BJ (cell line): ENCODE measurements at regions not wholly inside any gene's neighbourhood (a gene's known extent, or its start where the extent isn't known, plus 50 kb on each side); places are given as distances from the start of the nearest gene placed in this dataset.

ENCODE experiments used
- CTCF ChIA-PET: fragments of 350-600 bp; formaldehyde crosslinking; extraction: SDS; loops from one replicate; lab custom pipeline; 2021; ENCODE audit warnings: antibody characterized with exemption, inconsistent platforms; lab: Yijun Ruan, JAX
- POLR2A ChIA-PET: fragments of 300-600 bp; sonication (Branson Sonifier 250); formaldehyde crosslinking; extraction: SDS; loops from one replicate; lab custom pipeline; 2021; ENCODE audit warnings: antibody characterized with exemption; lab: Charles Lee
- DNase-seq: peaks from one replicate; pipeline ENCODE4 v3.0.0-alpha.2; 2011; ENCODE audit warnings: low read depth
- H3K27me3 ChIP-seq: 2 replicates; pipeline ENCODE4 v1.6.0; 2011; ENCODE audit warnings: low read length; ENCODE audit not compliant: control insufficient read depth, insufficient read depth
- H3K36me3 ChIP-seq: 2 replicates; pipeline ENCODE4 v1.5.1; 2011; ENCODE audit warnings: low read length; ENCODE audit not compliant: control insufficient read depth, insufficient read depth
- H3K4me3 ChIP-seq: 2 replicates; pipeline ENCODE4 v1.5.1; 2011; ENCODE audit warnings: low read depth, mild to moderate bottlenecking, control low read depth, low read length
- TF ChIP-seq, protein P1 (sequence below): IDR thresholded peaks from 2 replicates; pipeline ENCODE4 v1.5.1; 2011; ENCODE audit warnings: low read depth, mild to moderate bottlenecking, control low read depth, inconsistent platforms, low read length, moderate library complexity; ENCODE audit not compliant: insufficient read depth

DNA sequence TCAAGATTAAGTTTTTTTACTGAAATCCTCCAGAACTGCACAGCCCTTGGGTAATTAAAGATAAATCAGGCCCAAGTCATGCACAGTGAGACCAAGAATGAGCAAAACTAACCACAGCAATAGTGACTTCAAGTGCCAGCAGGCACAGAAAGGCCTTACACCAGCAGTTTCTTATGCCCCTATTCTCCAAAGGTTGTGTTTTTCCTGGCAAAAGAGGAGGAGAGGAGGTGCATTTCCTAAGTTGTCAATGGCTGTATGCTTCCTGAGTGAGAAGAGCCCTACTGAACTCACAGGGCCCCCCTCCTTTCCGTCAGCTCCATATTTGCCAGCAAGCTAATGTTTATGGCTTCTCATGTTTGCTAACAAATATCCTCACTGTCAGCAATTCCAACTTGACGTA lies 418.7 kb upstream of the INTU start:
- Histone ChIP-seq H3K27me3 (no peaks in the 10 kb centered on the region), H3K4me3 (no peak overlapping the region), H3K36me3 (no peaks in the 10 kb centered on the region)
- DNase-seq: no peak
- CTCF ChIA-PET: no interaction called here
- POLR2A ChIA-PET: no interaction called here
- TF ChIP-seq, protein P1, sequence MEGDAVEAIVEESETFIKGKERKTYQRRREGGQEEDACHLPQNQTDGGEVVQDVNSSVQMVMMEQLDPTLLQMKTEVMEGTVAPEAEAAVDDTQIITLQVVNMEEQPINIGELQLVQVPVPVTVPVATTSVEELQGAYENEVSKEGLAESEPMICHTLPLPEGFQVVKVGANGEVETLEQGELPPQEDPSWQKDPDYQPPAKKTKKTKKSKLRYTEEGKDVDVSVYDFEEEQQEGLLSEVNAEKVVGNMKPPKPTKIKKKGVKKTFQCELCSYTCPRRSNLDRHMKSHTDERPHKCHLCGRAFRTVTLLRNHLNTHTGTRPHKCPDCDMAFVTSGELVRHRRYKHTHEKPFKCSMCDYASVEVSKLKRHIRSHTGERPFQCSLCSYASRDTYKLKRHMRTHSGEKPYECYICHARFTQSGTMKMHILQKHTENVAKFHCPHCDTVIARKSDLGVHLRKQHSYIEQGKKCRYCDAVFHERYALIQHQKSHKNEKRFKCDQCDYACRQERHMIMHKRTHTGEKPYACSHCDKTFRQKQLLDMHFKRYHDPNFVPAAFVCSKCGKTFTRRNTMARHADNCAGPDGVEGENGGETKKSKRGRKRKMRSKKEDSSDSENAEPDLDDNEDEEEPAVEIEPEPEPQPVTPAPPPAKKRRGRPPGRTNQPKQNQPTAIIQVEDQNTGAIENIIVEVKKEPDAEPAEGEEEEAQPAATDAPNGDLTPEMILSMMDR: no peak

DNA sequence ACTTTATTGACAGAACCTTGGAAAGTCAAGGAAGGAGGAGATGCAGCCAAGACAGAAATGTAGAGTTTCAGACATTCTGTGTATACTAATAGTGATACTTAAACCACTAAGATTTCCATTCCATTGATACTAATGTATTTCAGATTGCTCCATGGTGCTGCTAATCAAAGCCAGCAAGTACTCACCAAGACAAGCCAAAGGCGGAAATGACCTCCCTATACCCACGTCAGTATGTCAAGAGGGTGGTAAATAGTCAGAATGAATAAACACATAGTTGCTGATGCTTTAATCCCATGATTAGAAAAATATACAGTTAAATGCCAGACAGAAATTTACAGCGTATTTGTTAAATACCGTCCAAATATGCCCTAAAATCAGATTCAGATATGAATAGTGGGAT lies 417.8 kb upstream of the INTU start:
- no peaks in the 10 kb centered on the region for H3K27me3 ChIP-seq
- TF ChIP-seq, protein P1: no peak
- ChIA-PET CTCF (no interaction called here), POLR2A (no interaction called here)
- H3K4me3 ChIP-seq: no peak overlapping the region
- H3K36me3 ChIP-seq: no peaks in the 10 kb centered on the region
- no peak for DNase-seq

DNA sequence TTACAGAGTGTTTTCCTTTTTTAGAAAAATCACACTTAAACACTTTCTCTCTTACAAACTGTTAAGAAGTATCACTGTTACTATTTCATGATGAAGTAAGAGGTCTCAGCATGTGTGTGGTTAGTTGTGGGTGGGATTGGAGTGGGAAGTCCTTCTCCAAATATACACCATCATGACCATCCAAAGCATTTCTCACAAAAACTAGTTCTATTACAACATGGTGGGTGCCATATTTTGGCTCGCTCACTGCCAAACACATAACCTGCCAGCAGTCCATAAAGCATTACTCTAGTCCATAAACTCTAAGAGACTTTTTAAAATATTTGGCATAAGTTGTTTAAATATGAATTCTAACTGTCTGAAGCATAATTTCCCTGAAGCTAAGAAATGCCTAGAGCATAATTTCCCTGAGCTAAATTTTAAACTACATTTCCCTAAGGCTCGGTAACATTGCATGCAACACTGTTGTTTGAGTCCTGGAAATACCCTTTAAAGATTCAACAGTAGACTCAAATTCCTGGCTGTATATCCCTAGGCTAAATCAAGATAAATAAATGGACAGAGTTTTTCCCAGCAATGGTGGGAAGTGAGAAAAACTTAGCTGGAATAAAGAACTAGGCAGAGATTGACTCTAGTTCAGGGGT lies 415.0 kb upstream of the INTU start:
- no peaks in the 10 kb centered on the region for H3K27me3 ChIP-seq
- H3K36me3 ChIP-seq: no peaks in the 10 kb centered on the region
- POLR2A ChIA-PET: no interaction called here
- no peak for DNase-seq
- TF ChIP-seq, protein P1: no peak
- CTCF ChIA-PET: no interaction called here
- no peak overlapping the region for H3K4me3 ChIP-seq

DNA sequence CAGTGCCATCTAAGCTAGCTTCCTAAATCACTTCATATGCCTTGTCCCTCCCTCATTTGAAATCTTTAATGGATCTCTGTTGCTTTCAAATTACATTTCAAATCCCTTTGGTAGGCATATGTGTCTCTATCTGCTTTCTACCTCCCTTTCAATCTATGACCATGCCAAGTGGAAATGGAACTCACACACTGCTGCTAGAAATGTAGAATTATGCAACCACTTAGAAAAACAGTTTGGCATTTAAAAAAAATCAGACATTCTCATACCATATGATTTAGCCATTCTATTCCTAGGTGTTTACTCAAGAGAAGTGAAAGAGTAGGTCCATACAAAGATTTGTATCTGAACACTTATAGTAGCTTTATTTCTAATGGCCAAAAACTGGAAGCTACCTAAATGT lies 413.5 kb upstream of the INTU start:
- Histone ChIP-seq H3K36me3 (no peaks in the 10 kb centered on the region), H3K27me3 (no peaks in the 10 kb centered on the region), H3K4me3 (no peak overlapping the region)
- ChIA-PET CTCF (interaction anchor here (1.0 kb wide), 1 partner anchor 10 kb away, joined by 3 read pairs; no protein-coding TSS in a partner anchor), POLR2A (no interaction called here)
- TF ChIP-seq, protein P1: no peak
- no peak for DNase-seq

DNA sequence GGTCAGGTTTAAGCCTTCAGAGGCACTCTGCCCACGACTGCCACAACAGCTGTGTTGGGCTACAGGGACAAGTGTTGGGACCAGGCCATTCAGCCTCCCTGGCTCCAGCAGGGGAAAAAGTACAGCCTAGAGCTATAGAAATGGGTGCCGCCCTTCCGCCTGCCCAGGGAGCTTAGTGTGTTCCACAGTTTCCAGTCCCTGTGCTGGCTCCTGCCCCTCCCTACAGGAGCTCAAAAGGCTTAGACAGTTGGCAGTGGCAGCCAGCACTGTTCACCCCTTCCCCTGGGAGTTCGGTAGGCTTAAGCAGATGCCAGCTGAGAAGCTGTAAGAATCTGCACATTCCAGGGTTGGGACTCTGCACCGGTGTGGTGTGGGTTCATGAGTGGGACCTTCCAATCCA lies 408.2 kb upstream of the INTU start:
- Histone ChIP-seq H3K4me3 (no peak overlapping the region), H3K27me3 (no peaks in the 10 kb centered on the region), H3K36me3 (no peaks in the 10 kb centered on the region)
- ChIA-PET POLR2A (no interaction called here), CTCF (interaction anchor here (1.3 kb wide), 1 partner anchor 12 kb away, joined by 3 read pairs; no protein-coding TSS in a partner anchor)
- TF ChIP-seq, protein P1: no peak
- DNase-seq: no peak
